Middle frontal gyrus (tissue), 1 donor: ENCODE measurements at regions not wholly inside any gene's neighbourhood (a gene's known extent, or its start where the extent isn't known, plus 50 kb on each side); places are given as distances from the start of the nearest gene placed in this dataset.

Experiments used
- DNase-seq: peaks from one replicate; pipeline ENCODE4 v3.0.0-alpha.2; 2015; ENCODE audit warnings: low spot score; ENCODE audit errors: extremely low spot score

- DNase-seq, result no peak
Measured at GRCh38 chr16:85971902-85972638, 73.1 kb downstream of the IRF8 start.

DNA sequence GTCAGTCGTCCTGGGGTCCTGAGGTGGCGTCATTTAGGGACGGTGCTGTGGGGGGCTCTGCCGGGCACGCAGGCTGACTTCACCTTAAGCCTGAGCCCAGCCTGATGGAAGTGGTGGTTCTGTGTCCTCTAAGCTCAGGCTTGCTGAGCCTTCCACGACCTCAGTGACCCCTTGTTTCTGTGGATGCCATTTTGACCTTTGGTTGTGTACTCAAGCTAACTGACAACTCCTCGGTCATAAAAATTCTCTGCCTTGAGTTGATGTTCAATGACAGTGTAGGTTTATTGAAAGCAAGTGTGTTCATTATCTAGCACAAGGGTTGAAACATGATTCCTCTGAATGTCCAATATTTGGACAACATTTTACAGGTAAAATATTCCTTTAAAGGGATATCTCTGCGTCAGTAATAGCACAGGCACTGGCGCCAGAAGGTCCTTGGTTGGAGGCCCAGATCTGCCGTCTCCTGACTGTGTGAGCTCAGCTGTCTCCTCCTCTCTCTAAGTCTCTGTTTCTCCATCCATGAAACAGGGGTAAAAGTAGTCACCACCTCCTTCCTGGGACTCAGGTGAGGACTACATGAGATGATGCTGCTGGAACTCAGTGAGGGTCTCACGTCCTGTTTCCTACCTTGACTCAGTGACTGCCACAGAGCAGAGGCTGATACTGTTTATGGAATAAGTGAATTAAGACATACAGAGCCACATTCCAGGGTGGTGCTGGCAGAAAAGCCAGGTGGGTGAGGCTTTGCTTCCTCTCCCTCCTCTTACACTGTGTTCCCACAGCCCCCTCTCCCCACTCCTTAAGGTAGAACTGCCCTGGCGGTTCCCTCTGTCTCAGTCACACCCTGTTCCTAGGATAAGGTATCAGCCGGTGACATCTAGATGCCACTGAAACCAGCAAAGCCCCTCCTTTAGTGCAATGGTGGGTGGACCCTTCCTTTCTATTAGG is 75.7 kb downstream of the IRF8 start:
- no peak for DNase-seq

DNA sequence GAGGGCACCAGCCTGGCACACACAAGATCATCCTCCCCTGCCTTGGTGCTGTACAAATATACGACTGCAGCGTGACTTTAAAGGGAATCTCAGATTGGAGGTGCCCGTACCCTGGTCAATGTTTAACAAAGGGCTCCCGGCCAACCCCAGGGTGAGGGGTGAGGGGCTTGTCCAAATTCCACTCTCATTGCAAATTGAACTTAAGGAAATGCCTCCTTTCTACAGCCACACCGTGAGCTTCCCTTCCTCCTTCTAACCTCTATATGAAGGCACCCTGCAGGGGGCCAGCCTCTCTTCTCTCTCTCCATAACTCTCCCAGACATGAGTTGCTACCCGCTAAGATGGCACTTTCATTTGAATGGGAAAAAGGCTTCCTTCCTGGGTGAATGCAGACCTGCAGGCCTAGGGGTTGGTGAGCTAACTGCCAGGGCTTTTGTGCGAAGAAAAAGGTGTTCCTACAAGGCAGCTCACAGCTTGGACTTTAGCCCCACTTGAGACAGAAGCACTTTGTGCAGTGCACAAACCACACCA is 76.6 kb downstream of the IRF8 start:
- DNase-seq, result no peak

- DNase-seq, result no peak
Measured at GRCh38 chr16:85978291-85978775, 79.4 kb downstream of the IRF8 start.

- DNase-seq, result no peak
Measured at GRCh38 chr16:85978976-85979375, 80.0 kb downstream of the IRF8 start.

GRCh38 chr16:85979605-85980004 is 80.6 kb downstream of the IRF8 start:
- no peak for DNase-seq

DNA sequence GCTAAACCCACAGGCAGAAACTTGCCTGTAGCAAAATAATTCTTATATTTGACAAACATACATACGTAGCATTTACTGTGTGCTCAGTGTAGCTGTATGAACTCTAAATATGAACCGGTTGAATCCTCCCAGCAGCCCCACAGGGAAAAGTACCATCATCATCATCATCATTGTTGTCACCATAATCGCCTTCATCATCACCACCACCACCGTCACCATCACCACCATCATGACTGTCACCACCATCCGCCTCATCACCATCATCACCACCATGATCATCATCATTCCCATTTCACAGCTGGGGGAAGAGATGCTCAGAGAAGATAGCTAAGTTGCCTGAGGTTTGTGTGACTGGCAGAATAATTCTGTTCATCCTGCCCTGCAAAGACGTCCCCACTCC is 81.7 kb downstream of the IRF8 start:
- DNase-seq, result no peak

DNA sequence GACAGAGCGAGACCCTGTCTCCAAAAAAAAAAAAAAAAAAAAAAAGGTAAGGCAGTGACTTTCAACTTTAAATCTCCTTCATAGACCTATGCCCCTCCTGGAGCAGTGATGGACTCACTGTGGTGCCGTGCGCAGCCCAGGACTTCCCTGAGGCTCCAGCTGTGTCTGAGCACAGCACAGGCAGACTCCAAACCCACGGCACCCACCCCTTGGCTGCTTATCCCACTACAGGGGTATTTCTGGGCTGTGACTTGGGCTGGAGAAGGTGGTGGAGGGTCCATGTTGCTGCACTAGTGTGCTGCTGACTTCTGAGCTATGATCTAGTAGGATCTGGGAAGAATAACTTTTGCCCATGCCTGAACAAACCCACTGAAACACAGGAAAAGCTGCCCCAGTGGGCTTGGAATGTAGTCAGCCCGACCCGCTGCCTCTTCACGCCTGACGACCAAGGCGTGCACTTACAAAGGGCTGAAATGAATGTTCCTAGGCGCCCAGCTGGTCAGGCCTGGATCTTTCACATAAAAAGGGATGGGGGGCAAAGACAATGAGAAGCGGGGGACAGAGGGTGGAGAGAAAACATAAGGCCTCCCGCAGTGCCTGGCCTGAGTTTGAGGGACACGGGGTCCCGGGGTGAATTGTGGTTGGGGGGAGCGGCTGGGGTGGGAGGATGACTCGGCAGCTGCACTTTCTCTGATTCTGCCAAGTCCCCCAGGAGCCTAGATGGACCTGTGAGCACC is 83.0 kb downstream of the IRF8 start:
- DNase-seq, result no peak

- no peak for DNase-seq
Measured at GRCh38 chr16:85982563-85982939, 83.6 kb downstream of the IRF8 start.

GRCh38 chr16:85983064-85983463 is 84.1 kb downstream of the IRF8 start:
- DNase-seq, result no peak

GRCh38 chr16:85983606-85984230 is 84.8 kb downstream of the IRF8 start:
- no peak for DNase-seq

GRCh38 chr16:85984231-85984880 is 85.4 kb downstream of the IRF8 start:
- no peak for DNase-seq

GRCh38 chr16:85984947-85985451 is 86.0 kb downstream of the IRF8 start:
- DNase-seq, result no peak

DNA sequence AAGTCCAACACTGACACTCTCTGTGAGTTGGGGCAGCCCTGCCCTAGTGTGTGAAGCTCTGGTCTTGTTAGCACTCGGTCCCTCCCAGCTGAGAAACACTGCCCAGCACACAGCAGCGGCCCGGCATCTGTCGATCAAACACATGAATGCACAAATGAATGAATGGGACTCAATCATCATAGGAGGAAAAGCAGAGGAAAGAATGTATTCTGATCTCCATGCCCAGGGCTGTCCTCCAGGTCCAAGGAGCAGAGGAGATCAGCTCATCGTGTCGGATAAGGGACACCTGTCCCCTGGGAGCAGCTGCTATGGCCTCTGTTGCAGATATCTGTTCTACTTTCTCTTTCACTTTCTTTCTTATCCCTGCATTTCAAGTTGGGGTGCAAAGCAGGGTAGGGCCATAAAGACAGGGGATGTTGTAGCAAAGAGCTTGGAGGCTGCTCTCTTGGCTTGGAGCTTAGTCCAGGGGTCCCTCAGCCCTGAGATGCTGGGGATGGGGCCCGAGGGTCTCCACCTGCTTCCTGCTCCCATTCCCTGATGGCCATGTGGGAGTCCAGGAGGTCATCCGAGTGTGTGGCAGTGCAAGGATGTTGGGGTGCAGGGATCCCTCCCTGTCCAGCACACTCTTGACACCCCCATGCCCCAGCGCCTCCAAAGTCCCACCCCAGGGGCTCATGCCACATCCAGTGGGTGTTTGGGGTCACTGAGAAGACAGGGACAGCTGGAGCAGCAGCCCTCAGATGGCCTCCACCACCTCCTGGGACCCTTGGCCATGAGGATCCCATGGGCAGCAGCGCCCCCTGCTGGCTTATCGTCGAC is 88.2 kb downstream of the IRF8 start:
- DNase-seq, result no peak

DNA sequence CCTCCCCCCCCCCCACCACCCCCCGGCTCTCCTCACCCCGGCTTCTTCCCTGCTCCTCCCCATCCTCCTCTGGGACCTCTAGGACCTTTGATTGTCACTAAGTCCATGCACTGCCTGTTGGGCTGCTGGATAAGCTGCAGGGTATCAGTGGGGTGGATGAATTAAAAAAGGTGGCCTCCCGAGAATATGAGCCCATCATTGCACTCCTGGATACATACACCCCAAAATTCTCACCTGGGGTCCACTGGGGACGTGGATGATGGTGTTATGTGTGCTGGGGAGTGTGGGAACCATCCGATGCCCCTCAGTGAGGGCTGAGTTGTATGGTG is 88.8 kb downstream of the IRF8 start:
- no peak for DNase-seq

DNA sequence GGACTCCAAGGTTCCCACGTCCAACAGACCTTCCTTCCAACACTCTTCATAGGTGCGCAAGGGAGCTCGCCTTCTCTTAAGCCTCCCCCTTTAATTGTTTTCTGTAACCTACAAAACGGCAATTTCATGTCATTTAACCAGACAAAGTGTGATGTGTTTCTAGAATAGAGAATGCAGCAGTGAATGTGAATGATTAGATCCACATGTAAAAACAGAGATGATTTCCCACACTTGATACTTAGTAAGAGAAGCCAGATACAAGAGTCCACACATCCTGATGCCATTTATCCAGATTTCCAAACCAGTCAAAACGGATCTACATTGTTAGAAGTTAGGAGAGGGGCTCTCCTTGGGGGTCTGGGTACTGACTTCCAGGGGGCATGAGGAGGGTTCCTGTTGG is 89.3 kb downstream of the IRF8 start:
- no peak for DNase-seq

- no peak for DNase-seq
Measured at GRCh38 chr16:85988723-85989313, 89.9 kb downstream of the IRF8 start.

- no peak for DNase-seq
Measured at GRCh38 chr16:85989376-85989775, 90.4 kb downstream of the IRF8 start.
